Esophagus (tissue), 2 donors: ENCODE measurements at regions not wholly inside any gene's neighbourhood (a gene's known extent, or its start where the extent isn't known, plus 50 kb on each side); places are given as distances from the start of the nearest gene placed in this dataset.
"Not testable (repeated sequence)": the region's sequence is repeated elsewhere in the genome, so short reads cannot be mapped to it uniquely, and the experiment has no call there.

Experiments
- H3K27ac ChIP-seq, 2 donors: one replicate each; pipeline ENCODE4 v1.5.1; 2013; ENCODE audit warnings: low read depth in 2 of 2, mild to moderate bottlenecking in 2 of 2, inconsistent platforms in 1 of 2, low read length in 1 of 2, moderate library complexity in 1 of 2
- H3K27me3 ChIP-seq, 2 donors: one replicate each; pipeline ENCODE4 v1.6.1; 2013; ENCODE audit warnings: low read length in 2 of 2, control low read depth in 1 of 2, mild to moderate bottlenecking in 1 of 2; ENCODE audit not compliant: insufficient read depth in 2 of 2, control insufficient read depth in 1 of 2
- H3K36me3 ChIP-seq, 2 donors: one replicate each; pipeline ENCODE4 v1.6.1; 2013; ENCODE audit warnings: low read length in 1 of 2; ENCODE audit not compliant: control insufficient read depth in 2 of 2, insufficient read depth in 2 of 2
- H3K4me1 ChIP-seq, 2 donors: one replicate each; pipeline ENCODE4 v1.6.1; 2013; ENCODE audit warnings: low read length in 1 of 2; ENCODE audit not compliant: control insufficient read depth in 2 of 2, insufficient read depth in 2 of 2
- H3K4me3 ChIP-seq, 2 donors: one replicate each; pipeline ENCODE4 v1.5.1; 2013; ENCODE audit warnings: low read length in 2 of 2, mild to moderate bottlenecking in 2 of 2, low read depth in 1 of 2, moderate library complexity in 1 of 2
- H3K9me3 ChIP-seq, 2 donors: one replicate each; pipeline ENCODE4 v1.6.1; 2013; ENCODE audit warnings: mild to moderate bottlenecking in 2 of 2, low read depth in 1 of 2, low read length in 1 of 2, moderate library complexity in 1 of 2; ENCODE audit not compliant: control insufficient read depth in 2 of 2, insufficient read depth in 1 of 2
- WGBS, 2 donors: extraction: QIAGEN DNeasy Blood & Tissue Kit; methylation state at CpG; one replicate each; pipeline ENCODE4 v1.1.7; 2013; 5-methylcytosine and 5-hydroxymethylcytosine counted together
- donor health status: healthy with polysubstance abuse.
- donor health status: Bipolar disorder and iron deficiency.

- H3K27me3 ChIP-seq: no peaks in the 10 kb centered on the region
- H3K4me3 ChIP-seq: no peak overlapping the region
- H3K4me1 ChIP-seq: no peaks in the 10 kb centered on the region
- H3K27ac ChIP-seq: no peak overlapping the region
- no peaks in the 10 kb centered on the region for H3K36me3 ChIP-seq
- 81 to 82% methylated on average over 9 of the region's 9 CpGs for WGBS, 2 donors
- H3K9me3 ChIP-seq: no peaks in the 10 kb centered on the region
These were observed 596.5 kb upstream of the KLF12 start for GRCh38 chr13:74730556-74731331.

- Histone ChIP-seq H3K4me3 (no peak overlapping the region), H3K27ac (no peak overlapping the region), H3K4me1 (no peaks in the 10 kb centered on the region), H3K36me3 (no peaks in the 10 kb centered on the region), H3K9me3 (no peaks in the 10 kb centered on the region), H3K27me3 (no peaks in the 10 kb centered on the region)
- 74 to 86% methylated on average over 1 of the region's 1 CpG for WGBS, 2 donors
These were observed 592.0 kb upstream of the KLF12 start for GRCh38 chr13:74726206-74726605.

DNA sequence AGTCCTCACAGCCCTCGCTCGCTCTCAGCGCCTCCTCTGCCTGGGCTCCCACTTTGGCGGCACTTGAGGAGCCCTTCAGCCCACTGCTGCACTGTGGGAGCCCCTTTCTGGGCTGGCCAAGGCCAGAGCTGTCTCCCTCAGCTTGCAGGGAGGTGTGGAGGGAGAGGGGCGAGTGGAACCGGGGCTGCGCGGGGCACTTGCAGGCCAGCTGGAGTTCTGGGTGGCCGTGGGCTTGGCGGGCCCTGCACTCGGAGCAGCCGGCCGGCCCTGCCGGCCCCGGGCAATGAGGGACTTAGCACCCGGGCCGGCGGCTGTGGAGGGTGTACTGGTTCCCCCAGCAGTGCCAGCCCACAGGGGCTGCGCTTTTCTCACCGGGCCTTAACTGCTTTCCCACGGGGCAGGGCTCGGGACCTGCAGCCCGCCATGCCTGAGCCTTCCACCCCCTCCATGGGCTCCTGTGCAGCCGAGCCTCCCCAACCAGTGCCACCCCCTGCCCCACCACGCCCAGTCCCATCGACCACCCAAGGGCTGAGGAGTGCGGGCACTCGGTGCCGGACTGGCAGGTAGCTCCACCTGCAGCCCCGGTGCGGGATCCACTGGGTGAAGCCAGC lies 584.1 kb upstream of the KLF12 start:
- 92 to 97% methylated on average over 22 to 31 of the region's 31 CpGs for WGBS, 2 donors
- not testable (repeated sequence) for H3K4me3 ChIP-seq, H3K9me3 ChIP-seq, H3K27me3 ChIP-seq, H3K27ac ChIP-seq, H3K4me1 ChIP-seq, H3K36me3 ChIP-seq

DNA sequence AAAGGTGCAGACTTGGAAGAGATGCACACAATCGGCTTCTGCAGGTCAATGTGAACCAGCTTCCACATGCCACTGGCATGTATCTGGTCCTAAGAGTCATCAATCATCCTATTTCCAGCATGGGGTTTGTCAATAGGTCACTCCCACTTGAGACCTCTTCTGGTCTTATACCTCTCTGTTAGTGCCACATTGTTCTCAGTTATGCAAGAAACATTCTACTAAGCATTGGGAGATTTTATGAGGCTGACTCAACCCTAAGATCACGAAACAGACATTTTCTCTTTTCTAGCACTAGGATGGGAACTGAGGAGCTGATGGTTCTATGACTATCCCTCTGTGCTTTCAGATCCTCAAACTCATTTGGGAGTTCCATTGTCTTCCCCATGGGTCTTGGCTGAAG lies 581.5 kb upstream of the KLF12 start:
- Histone ChIP-seq H3K36me3 (no peaks in the 10 kb centered on the region), H3K9me3 (peaks cover 4 to 6% of the 10 kb centered on the region in 2 donors), H3K27ac (no peak overlapping the region), H3K27me3 (no peaks in the 10 kb centered on the region), H3K4me1 (no peaks in the 10 kb centered on the region), H3K4me3 (no peak overlapping the region)
- WGBS, 2 donors: 69 to 83% methylated on average over 2 of the region's 2 CpGs

GRCh38 chr13:74710006-74710405 lies 575.8 kb upstream of the KLF12 start:
- Histone ChIP-seq H3K4me3 (no peak overlapping the region), H3K36me3 (no peaks in the 10 kb centered on the region), H3K9me3 (no peaks in the 10 kb centered on the region), H3K27me3 (no peaks in the 10 kb centered on the region), H3K27ac (no peak overlapping the region), H3K4me1 (no peaks in the 10 kb centered on the region)

DNA sequence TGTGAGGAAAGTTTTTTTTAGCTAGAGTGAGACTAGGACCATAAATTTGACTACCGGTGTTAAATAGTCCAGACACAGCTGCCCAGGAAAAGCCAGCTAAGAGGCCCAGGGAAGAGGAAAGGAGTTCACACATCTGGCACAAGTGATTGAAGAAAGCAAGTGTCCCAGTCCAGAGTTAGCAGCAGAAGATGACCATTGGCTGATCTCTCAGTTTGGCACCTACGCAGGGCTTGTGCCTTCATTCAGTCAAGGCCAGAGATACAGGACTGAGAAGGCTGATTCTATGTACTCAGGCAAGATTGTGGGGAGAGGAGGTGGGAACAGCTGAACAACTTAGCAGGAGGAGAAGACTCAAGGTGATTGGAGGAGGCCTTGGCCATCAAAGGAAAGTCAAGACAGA lies 575.0 kb upstream of the KLF12 start:
- no peaks in the 10 kb centered on the region for H3K27me3 ChIP-seq
- WGBS, 2 donors: 82 to 91% methylated on average over 2 of the region's 2 CpGs
- no peaks in the 10 kb centered on the region for H3K4me1 ChIP-seq
- H3K27ac ChIP-seq: no peak overlapping the region
- no peak overlapping the region for H3K4me3 ChIP-seq
- H3K9me3 ChIP-seq: no peaks in the 10 kb centered on the region
- H3K36me3 ChIP-seq: no peaks in the 10 kb centered on the region

- WGBS, 2 donors: 73 to 79% methylated on average over 3 of the region's 3 CpGs
- Histone ChIP-seq H3K9me3 (no peaks in the 10 kb centered on the region), H3K27me3 (no peaks in the 10 kb centered on the region), H3K4me3 (no peak overlapping the region), H3K4me1 (no peaks in the 10 kb centered on the region), H3K36me3 (no peaks in the 10 kb centered on the region), H3K27ac (no peak overlapping the region)
These were observed 574.4 kb upstream of the KLF12 start for GRCh38 chr13:74708629-74709028.

GRCh38 chr13:74707291-74707690 lies 573.1 kb upstream of the KLF12 start:
- Histone ChIP-seq H3K27ac (no peak overlapping the region), H3K36me3 (no peaks in the 10 kb centered on the region), H3K27me3 (no peaks in the 10 kb centered on the region), H3K4me3 (no peak overlapping the region), H3K9me3 (no peaks in the 10 kb centered on the region), H3K4me1 (no peaks in the 10 kb centered on the region)
- WGBS, 2 donors: 48 to 56% methylated on average over 1 of the region's 1 CpG

GRCh38 chr13:74706801-74707200 lies 572.6 kb upstream of the KLF12 start:
- Histone ChIP-seq H3K27ac (no peak overlapping the region), H3K4me3 (no peak overlapping the region), H3K27me3 (no peaks in the 10 kb centered on the region), H3K9me3 (no peaks in the 10 kb centered on the region), H3K4me1 (no peaks in the 10 kb centered on the region), H3K36me3 (no peaks in the 10 kb centered on the region)
- WGBS, 2 donors: 37 to 45% methylated on average over 2 of the region's 2 CpGs

GRCh38 chr13:74705438-74705837 lies 571.2 kb upstream of the KLF12 start:
- Histone ChIP-seq H3K4me1 (no peaks in the 10 kb centered on the region), H3K27ac (no peak overlapping the region), H3K4me3 (no peak overlapping the region), H3K27me3 (no peaks in the 10 kb centered on the region), H3K36me3 (no peaks in the 10 kb centered on the region), H3K9me3 (no peaks in the 10 kb centered on the region)
- 91 to 92% methylated on average over 2 of the region's 2 CpGs for WGBS, 2 donors
